ENCODE measurements at regions not wholly inside any gene's neighbourhood (a gene's known extent, or its start where the extent isn't known, plus 50 kb on each side); places are given as distances from the start of the nearest gene placed in this dataset.

DNA sequence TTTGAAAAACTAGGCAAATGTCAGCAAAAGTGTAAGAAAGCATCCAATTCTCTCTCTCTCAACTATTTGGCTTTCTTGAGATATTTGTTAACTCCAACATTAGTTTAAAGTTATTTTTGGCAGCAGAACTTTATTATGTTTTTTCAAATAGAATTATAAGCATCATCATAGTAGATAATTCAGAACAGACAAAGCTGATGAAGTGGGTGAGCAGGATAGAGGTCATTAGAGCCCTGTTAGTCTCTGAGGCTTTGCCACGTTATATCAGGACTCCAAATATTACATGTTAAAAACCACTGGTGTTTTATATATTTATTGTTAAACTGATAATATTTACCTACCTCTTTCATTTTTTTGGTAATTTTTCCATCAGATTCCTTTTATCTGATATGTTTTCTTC is 903.0 kb downstream of the FSTL5 start:
- Mint-ChIP-seq H3K4me3 (no peak overlapping the region), H3K27me3 (ENCODE audit: low read depth) (no peaks in the 10 kb centered on the region), H3K4me1 (ENCODE audit: low read depth) (no peaks in the 10 kb centered on the region), H3K27ac (no peak overlapping the region), H3K36me3 (ENCODE audit: low read depth) (no peaks in the 10 kb centered on the region), H3K9me3 (ENCODE audit: insufficient read depth) (peaks cover 10% of the 10 kb centered on the region)
- CTCF ChIA-PET = no interaction called here
- no peak for DNase-seq
- POLR2A ChIA-PET = no interaction called here
- ATAC-seq = no peak

DNA sequence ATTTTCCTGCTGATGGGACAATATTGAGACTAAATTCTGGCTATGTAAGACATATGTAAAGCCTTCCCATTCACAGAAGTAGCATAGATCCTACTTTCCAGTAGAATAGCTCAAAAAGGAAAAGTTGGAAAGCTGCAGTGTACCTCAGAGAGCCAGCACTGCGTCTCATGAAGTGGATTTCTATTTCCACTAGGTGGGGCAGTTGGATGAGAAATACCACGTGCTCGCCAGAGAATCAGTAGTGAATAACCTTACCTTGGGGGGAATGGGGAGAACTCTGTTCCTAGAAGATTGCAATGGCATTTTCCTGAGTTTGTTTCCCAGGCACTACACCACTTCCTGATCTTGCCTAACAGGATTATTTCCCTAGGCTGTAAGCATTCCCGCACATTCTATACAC is 907.1 kb downstream of the FSTL5 start:
- no peak for ATAC-seq
- peaks cover 18% of the 10 kb centered on the region for H3K9me3 Mint-ChIP-seq (ENCODE audit: insufficient read depth)
- no peaks in the 10 kb centered on the region for H3K4me1 Mint-ChIP-seq (ENCODE audit: low read depth)
- POLR2A ChIA-PET = no interaction called here
- H3K27ac Mint-ChIP-seq = no peak overlapping the region
- CTCF ChIA-PET = no interaction called here
- H3K27me3 Mint-ChIP-seq (ENCODE audit: low read depth) = no peaks in the 10 kb centered on the region
- no peak overlapping the region for H3K4me3 Mint-ChIP-seq
- no peaks in the 10 kb centered on the region for H3K36me3 Mint-ChIP-seq (ENCODE audit: low read depth)
- no peak for DNase-seq

DNA sequence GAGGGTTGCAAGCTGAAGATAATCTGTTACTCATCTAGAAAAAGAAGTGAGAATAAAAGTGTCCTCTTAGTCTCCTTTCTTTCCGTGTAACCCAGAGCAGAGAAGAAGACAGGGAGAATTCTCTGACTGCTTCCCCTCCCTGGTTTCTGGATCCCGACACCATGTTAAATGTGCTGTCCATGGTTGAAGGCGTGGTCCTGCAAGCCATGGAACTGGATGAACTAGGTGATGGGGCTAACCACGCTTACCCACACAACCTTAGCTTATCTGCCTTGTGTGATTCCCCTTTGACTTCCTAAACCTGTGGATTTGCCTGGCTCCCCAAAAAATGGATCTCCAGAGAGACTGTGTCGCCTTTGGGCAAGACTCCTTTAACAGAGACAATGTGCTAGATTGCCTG is 907.6 kb downstream of the FSTL5 start:
- DNase-seq = no peak
- H3K9me3 Mint-ChIP-seq (ENCODE audit: insufficient read depth) = peaks cover 18% of the 10 kb centered on the region
- ChIA-PET POLR2A (no interaction called here), CTCF (no interaction called here)
- H3K27ac Mint-ChIP-seq = no peak overlapping the region
- no peaks in the 10 kb centered on the region for H3K36me3 Mint-ChIP-seq (ENCODE audit: low read depth)
- no peaks in the 10 kb centered on the region for H3K4me1 Mint-ChIP-seq (ENCODE audit: low read depth)
- no peak overlapping the region for H3K4me3 Mint-ChIP-seq
- no peak for ATAC-seq
- H3K27me3 Mint-ChIP-seq (ENCODE audit: low read depth) = no peaks in the 10 kb centered on the region

DNA sequence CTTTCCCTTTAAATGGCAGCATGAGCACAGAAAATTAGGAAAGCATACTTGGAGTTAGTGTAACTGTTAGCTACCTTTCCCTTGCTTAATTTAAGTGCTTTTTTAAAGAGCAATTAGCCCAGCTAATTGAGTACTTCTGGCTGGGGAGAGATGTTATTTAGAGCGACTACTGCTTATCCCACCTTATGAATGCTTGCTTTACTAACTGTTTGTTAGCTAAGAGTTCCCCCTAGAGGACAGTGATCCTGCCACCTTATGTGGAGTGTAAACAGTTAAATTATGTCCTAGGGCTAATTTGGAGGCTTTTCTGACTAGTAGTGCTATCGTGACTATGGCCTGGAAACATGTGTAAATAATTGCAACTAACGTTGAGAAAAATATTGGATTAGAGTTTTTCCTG is 909.4 kb downstream of the FSTL5 start:
- no peaks in the 10 kb centered on the region for H3K27me3 Mint-ChIP-seq (ENCODE audit: low read depth)
- DNase-seq (no peak), ATAC-seq (no peak)
- ChIA-PET POLR2A (no interaction called here), CTCF (no interaction called here)
- no peaks in the 10 kb centered on the region for H3K4me1 Mint-ChIP-seq (ENCODE audit: low read depth)
- no peaks in the 10 kb centered on the region for H3K36me3 Mint-ChIP-seq (ENCODE audit: low read depth)
- H3K27ac Mint-ChIP-seq = no peak overlapping the region
- H3K4me3 Mint-ChIP-seq = no peak overlapping the region
- H3K9me3 Mint-ChIP-seq (ENCODE audit: insufficient read depth) = peaks cover 18% of the 10 kb centered on the region

DNA sequence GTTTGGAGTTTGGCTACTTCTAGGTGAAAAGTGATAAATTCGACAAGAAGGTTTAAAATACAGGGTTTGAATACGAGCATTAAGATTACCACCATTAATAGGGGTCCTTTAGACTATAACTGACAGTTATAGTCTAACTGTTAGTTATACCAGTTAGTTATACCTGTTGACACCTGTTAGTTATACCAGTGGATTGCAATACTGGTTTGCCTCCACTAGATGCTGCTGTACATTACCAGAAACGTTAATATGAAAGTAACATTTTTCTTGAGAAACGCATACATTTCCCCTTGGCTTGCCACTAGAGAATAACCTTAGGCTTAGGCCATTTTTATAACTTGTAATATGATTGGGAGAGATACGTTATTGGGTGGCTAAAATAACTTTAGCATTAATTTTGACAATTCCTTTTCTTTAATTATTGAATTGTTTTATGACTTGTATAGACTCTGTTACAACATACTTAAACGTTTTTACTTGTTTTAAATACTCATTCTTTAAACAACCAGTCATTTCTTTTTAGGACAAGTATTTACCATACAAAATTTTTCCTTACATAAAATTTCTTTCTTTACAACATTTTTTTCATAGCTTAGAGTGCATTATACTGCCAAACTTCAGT is 911.2 kb downstream of the FSTL5 start:
- ATAC-seq (no peak), DNase-seq (no peak)
- Mint-ChIP-seq H3K36me3 (ENCODE audit: low read depth) (no peaks in the 10 kb centered on the region), H3K27me3 (ENCODE audit: low read depth) (no peaks in the 10 kb centered on the region), H3K27ac (no peak overlapping the region), H3K4me3 (no peak overlapping the region), H3K4me1 (ENCODE audit: low read depth) (no peaks in the 10 kb centered on the region), H3K9me3 (ENCODE audit: insufficient read depth) (peaks cover 18% of the 10 kb centered on the region)
- ChIA-PET CTCF (no interaction called here), POLR2A (no interaction called here)

DNA sequence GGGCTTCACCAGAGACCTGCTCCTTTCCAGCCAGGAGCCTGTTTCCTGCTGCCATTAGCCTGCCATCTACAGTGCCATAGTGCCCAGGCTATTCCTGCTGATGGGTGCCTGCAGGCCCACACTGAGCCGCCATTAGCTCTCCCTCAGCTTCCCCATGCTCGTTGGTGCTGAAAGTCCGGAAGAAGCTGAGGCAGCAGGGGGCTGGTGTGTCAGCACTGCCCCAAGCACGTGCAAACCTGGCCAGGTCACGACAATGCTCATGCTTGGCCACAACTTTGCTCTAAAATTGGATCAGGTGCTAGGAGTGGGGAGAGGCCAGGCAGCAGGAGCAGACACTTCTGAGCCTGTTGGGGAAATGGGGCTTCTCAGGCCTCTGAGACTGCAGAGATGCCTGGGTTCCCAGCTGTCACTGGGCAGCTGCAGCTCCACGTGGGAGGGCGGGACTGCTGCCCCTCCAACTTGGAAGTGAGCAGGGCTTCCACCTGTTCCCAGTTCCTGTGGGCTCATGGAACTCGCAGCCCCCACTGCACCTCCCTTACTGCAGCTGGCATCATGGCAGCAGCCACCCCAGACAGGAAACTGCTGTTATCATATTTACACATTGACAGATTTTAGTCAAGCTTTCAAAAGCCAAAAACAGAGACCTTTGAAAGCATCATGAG is 913.9 kb downstream of the FSTL5 start:
- POLR2A ChIA-PET = no interaction called here
- no peak for DNase-seq
- H3K27me3 Mint-ChIP-seq (ENCODE audit: low read depth) = no peaks in the 10 kb centered on the region
- peaks cover 8% of the 10 kb centered on the region for H3K9me3 Mint-ChIP-seq (ENCODE audit: insufficient read depth)
- no peak overlapping the region for H3K27ac Mint-ChIP-seq
- H3K36me3 Mint-ChIP-seq (ENCODE audit: low read depth) = no peaks in the 10 kb centered on the region
- no peak for ATAC-seq
- H3K4me1 Mint-ChIP-seq (ENCODE audit: low read depth) = no peaks in the 10 kb centered on the region
- CTCF ChIA-PET = no interaction called here
- no peak overlapping the region for H3K4me3 Mint-ChIP-seq

DNA sequence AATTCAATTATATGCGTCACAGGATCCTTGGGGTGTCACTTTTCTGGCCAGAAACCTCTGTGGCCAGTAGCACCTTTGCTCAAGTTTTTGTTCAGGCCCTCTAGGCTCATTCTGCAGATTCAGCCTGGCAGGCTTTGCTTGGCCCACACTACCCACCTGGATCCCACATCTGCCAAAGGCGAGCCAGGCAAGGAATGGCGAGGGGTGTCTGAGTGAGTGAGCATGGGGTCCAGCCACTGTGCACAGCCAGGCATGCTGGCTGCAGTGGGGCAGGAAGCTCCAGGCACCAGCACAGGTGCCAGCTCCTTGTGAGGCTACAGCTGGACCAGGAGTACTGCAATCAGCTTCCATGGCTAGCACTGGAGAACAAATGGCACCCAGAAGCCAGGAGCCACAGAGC is 914.9 kb downstream of the FSTL5 start:
- DNase-seq (no peak), ATAC-seq (no peak)
- no peaks in the 10 kb centered on the region for H3K36me3 Mint-ChIP-seq (ENCODE audit: low read depth)
- ChIA-PET POLR2A (no interaction called here), CTCF (no interaction called here)
- no peaks in the 10 kb centered on the region for H3K27me3 Mint-ChIP-seq (ENCODE audit: low read depth)
- H3K27ac Mint-ChIP-seq = no peak overlapping the region
- no peaks in the 10 kb centered on the region for H3K9me3 Mint-ChIP-seq (ENCODE audit: insufficient read depth)
- no peak overlapping the region for H3K4me3 Mint-ChIP-seq
- no peaks in the 10 kb centered on the region for H3K4me1 Mint-ChIP-seq (ENCODE audit: low read depth)

DNA sequence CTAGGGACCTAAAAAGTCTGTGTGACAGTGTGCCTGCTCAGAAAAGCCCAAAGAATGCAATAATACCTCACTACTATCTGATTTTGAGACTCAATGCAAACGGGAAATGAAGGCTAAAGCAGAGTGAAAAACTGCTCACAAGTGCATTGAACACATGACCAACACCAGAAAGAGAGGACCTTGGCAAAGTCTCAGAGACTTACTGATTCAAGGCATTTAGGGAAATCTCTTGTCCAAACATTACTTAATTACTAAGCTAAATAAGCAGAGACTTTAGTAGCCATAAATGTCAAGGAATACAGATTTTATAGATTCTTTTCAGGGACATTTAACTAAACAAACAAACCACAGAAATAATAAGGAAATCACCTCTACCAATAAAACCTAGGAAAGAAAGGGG is 916.0 kb downstream of the FSTL5 start:
- no peaks in the 10 kb centered on the region for H3K9me3 Mint-ChIP-seq (ENCODE audit: insufficient read depth)
- no peaks in the 10 kb centered on the region for H3K4me1 Mint-ChIP-seq (ENCODE audit: low read depth)
- H3K27ac Mint-ChIP-seq = no peak overlapping the region
- H3K36me3 Mint-ChIP-seq (ENCODE audit: low read depth) = no peaks in the 10 kb centered on the region
- no peak for ATAC-seq
- ChIA-PET POLR2A (no interaction called here), CTCF (no interaction called here)
- no peak overlapping the region for H3K4me3 Mint-ChIP-seq
- no peak for DNase-seq
- no peaks in the 10 kb centered on the region for H3K27me3 Mint-ChIP-seq (ENCODE audit: low read depth)

DNA sequence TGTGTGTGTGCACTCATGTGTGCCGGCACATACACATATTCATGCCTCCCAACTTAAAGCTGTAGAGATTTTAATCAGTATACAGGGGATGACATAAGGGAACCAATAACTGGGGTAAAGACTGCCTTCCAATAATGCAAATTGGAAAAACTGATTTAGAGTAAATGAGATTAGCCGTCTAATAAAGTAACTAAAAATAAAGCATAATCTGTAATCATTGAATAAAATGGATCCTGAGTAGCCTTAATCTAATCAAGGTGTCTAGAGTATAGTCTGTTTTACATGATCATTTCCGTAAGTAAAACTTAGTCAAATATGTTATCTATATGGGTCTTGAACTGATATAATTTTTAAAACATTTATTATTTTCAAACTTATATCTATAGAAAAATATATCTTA is 925.8 kb downstream of the FSTL5 start:
- POLR2A ChIA-PET = no interaction called here
- Mint-ChIP-seq H3K36me3 (ENCODE audit: low read depth) (no peaks in the 10 kb centered on the region), H3K9me3 (ENCODE audit: insufficient read depth) (no peaks in the 10 kb centered on the region), H3K27me3 (ENCODE audit: low read depth) (no peaks in the 10 kb centered on the region), H3K4me1 (ENCODE audit: low read depth) (no peaks in the 10 kb centered on the region), H3K4me3 (no peak overlapping the region), H3K27ac (no peak overlapping the region)
- CTCF ChIA-PET = no interaction called here
- DNase-seq (no peak), ATAC-seq (no peak)

DNA sequence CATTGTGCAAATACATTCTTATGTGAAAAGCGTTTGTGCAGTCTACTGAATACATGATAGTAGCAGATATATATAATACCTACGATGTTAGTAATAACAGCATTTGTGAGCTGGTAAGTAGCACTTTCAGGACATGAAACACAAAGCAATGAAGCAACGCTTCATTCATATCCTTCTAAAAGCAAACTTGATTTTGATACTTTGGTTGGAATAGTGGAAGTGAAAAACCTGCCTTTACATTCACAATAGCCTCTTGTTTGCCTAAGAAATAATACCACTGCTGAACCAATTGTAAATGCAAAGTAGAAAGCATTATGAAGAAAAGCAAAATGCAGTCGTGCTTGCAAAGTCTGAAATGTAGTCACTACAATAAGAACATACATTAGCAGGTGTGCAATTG is 926.3 kb downstream of the FSTL5 start:
- ChIA-PET CTCF (no interaction called here), POLR2A (no interaction called here)
- DNase-seq (no peak), ATAC-seq (no peak)
- Mint-ChIP-seq H3K27ac (no peak overlapping the region), H3K27me3 (ENCODE audit: low read depth) (no peaks in the 10 kb centered on the region), H3K9me3 (ENCODE audit: insufficient read depth) (no peaks in the 10 kb centered on the region), H3K36me3 (ENCODE audit: low read depth) (no peaks in the 10 kb centered on the region), H3K4me3 (no peak overlapping the region), H3K4me1 (ENCODE audit: low read depth) (no peaks in the 10 kb centered on the region)

DNA sequence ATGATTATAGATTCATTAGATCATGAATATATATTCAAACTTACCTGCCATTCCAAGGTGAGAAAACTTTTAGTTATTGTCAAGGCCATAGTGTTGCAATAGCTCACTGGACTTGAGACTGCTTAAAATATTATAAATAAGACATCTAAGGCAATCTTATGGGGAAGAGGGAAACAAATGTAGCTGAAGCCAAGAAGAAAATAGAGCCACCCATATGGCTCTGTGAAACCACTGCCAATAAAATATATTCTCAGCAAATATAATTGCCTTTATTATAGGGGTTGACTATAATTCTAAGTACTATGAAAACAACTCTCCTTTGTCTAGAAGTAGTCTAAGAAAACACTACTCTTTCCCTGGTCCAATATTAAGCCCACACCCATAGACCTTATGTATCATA is 938.5 kb downstream of the FSTL5 start:
- Mint-ChIP-seq H3K27me3 (ENCODE audit: low read depth) (no peaks in the 10 kb centered on the region), H3K27ac (no peak overlapping the region), H3K4me1 (ENCODE audit: low read depth) (no peaks in the 10 kb centered on the region), H3K36me3 (ENCODE audit: low read depth) (no peaks in the 10 kb centered on the region), H3K4me3 (no peak overlapping the region), H3K9me3 (ENCODE audit: insufficient read depth) (peaks cover 11% of the 10 kb centered on the region)
- ATAC-seq (no peak), DNase-seq (no peak)
- CTCF ChIA-PET = no interaction called here
- POLR2A ChIA-PET = no interaction called here

DNA sequence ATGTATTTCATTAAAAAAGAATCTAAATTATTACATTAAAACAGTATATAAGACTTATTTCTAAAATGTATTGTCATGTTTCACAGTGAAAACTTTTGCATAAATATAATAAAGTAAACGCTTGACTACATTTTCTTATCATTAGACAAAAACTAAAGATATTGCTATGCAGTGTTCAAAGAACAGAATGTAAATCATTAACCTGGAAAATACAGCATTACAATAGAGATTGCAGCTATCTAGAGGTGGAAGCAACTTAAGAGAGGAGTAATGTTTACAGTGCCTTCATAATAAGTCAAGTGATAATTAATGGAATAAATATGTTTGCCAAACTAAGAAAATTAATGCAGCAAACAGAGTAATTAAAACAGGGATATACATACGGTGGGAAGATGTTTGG is 940.9 kb downstream of the FSTL5 start:
- DNase-seq (no peak), ATAC-seq (no peak)
- peaks cover 10% of the 10 kb centered on the region for H3K9me3 Mint-ChIP-seq (ENCODE audit: insufficient read depth)
- H3K36me3 Mint-ChIP-seq (ENCODE audit: low read depth) = no peaks in the 10 kb centered on the region
- ChIA-PET CTCF (no interaction called here), POLR2A (no interaction called here)
- no peak overlapping the region for H3K27ac Mint-ChIP-seq
- no peak overlapping the region for H3K4me3 Mint-ChIP-seq
- H3K27me3 Mint-ChIP-seq (ENCODE audit: low read depth) = no peaks in the 10 kb centered on the region
- H3K4me1 Mint-ChIP-seq (ENCODE audit: low read depth) = no peaks in the 10 kb centered on the region

DNA sequence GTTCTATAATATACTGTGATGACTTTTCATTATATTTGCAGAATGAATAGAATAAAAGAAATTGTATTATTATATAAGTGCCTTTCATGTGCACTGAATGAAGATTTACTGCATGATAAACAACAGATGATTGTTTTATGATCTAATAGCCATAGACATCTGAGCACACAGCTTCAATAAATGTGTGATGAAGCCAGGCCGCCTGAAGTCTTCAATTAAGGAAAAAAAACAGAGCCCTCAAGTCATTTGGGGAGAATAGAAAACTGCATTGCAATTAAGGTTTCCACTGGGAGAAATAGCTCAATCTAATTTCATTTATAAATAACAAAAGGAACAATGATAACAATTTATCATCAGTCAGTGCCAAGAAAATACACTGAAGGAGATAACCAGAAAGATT is 955.2 kb downstream of the FSTL5 start:
- no peak overlapping the region for H3K4me3 Mint-ChIP-seq
- no peaks in the 10 kb centered on the region for H3K36me3 Mint-ChIP-seq (ENCODE audit: low read depth)
- no peak overlapping the region for H3K27ac Mint-ChIP-seq
- DNase-seq (no peak), ATAC-seq (no peak)
- ChIA-PET POLR2A (no interaction called here), CTCF (no interaction called here)
- no peaks in the 10 kb centered on the region for H3K27me3 Mint-ChIP-seq (ENCODE audit: low read depth)
- no peaks in the 10 kb centered on the region for H3K4me1 Mint-ChIP-seq (ENCODE audit: low read depth)
- peaks cover 12% of the 10 kb centered on the region for H3K9me3 Mint-ChIP-seq (ENCODE audit: insufficient read depth)

Data from activated CD8-positive, alpha-beta T cell treated with anti-CD3 and anti-CD28 coated beads, Interleukin-2, amount 10 ng/mL, durations not matched to agents 7 days and 5 days (primary cell).